C1 segment of cervical spinal cord (tissue), 14 donors: ENCODE measurements at regions not wholly inside any gene's neighbourhood (a gene's known extent, or its start where the extent isn't known, plus 50 kb on each side); places are given as distances from the start of the nearest gene placed in this dataset.

Experiments used
- DNase-seq, 14 donors: peaks; one replicate each; lab custom pipeline; 2025; lab: John Stamatoyannopoulos, UW

DNA sequence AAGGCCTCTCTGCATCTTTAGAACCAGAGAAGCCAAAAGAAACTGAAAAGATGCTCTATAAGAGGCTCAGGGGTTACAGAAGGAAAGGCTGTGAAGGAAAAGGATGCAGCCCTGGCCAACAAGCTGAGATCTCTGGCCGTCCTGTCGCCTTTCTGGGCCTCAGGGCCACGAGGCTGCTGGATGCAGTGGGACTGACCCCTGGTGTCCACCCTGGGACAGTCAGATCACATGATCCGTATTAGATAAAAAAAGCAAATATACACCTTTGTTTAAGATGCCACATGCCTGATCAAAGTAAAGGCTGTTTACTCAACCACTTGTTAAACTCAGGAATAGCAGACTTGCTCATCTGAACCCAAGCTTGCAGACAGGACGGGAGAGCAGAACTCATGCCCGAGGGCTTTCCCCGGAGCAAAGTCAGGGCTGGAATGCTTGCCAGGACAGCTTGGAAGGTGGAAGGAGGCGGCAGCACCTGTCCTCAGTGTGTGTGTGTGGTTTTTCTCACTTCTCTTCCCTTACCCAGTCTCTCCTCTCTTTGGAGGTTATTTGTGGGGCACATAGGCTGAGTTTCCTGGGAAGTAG lies 206.5 kb upstream of the TSHZ3 start:
- DNase-seq: no peak

DNA sequence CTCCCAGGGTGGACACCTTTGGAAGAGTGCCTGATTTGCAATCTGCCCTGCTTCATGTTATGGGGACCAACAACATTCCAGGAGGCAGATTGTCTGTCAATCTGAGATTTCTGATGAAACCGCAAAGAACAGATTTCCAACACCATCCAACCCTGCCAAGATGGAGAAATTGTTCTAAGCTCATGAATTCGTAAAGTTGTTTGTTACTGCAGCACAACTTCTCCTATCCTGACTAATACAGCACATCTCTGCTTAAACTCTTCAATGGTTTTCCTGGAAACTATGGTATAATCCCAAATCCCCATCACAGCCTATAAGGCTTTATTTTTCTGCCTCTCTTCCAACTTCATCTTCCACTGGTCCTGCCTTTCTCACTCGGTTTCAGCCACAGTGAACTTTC lies 210.3 kb upstream of the TSHZ3 start:
- no peak for DNase-seq

DNA sequence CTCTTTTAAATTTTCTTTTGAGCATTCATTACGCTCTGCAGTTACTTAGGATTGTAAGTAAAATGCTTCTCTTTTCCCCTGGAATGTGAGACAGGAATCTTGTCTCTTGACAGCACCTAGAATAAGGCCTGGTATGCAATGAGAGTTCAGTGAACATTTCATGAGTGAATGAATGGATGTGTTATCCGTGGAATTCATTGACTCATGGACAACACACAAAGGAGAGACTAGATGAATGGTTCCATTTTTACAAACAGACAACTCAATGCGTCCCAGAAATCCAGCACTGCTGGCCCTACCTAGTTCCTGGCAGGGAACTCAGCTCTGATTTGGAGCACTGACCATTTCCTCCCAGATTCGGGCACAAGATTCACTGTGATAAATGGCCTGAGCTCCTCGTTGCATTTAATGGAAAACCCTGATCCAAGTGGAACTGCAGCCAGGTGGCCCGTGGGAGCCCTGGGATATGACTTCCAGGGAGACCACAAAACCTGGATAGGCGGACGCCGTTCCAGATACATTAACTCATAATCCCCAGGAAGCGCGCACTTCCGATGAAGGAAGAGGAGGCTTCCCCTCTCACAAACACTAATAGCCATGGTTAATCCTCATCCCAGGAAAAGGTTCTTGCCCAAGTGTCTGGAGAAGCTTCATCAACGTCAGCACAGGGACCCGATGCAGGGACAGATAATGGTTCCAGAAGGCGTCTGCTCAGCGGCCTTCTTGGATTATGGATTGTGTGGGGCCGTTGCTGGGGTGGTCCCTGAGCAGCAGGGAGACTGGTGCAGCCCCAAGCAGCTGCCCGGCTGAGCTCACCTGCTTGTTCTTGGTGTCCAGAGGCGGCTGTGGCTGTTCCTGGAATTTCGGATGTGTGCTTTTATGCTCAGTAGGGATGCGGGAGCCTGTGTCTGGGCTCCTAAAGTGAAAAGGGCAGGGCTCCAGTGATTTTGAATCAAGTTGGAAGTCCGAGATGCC lies 211.1 kb upstream of the TSHZ3 start:
- peak in 3 of 14 donors; percentile 2 to 23 (median 4) for DNase-seq

DNA sequence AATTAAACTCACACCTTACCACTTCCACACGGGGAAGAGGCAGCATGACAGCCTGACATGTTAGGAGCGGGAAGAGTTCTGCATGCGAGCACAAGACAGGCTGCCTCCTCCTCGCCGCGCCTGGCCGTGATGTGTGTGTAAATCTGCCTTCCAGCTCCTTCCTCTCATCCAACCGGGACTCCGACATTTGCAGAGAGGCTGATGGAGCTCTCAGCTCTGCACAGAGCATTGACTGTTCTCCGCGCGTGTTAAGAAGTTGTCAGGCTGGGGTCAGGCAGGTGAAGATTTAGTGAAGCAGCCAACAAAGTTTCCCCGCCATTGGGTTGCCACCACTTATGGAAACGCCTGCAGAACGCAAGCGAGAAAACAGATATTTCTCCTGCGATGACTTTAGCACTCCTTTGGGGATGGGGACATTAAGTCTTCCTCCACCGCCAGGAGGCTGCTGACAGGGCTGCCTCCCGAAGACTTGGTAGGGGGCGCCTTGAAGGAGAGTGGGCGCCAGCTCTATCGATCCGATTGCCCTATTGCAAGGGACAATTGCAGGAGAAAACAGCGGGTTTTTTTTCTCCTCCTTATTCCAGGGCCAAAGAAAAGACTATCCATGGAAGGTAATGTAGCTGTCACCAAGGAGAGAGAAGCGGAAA lies 213.9 kb upstream of the TSHZ3 start:
- no peak for DNase-seq

DNA sequence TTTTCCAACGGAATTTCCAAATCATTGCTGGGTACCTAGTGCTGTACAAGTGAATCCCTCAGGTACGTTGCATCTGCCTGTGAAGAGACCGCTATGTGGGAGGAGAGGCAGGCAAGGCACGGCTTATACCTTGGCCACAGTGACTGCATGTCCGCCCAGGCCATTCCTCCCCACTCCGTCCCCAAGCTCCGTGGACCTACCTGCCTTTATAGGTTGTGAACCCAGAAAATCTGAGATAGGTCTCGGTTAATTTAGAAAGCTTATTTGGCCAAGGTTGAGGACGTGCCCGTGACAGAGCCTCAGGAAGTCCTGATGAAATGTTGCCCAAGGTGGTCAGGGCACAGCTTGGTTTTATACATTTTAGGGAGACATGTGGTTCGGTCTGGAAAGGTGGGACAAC lies 218.5 kb upstream of the TSHZ3 start:
- DNase-seq: no peak

DNA sequence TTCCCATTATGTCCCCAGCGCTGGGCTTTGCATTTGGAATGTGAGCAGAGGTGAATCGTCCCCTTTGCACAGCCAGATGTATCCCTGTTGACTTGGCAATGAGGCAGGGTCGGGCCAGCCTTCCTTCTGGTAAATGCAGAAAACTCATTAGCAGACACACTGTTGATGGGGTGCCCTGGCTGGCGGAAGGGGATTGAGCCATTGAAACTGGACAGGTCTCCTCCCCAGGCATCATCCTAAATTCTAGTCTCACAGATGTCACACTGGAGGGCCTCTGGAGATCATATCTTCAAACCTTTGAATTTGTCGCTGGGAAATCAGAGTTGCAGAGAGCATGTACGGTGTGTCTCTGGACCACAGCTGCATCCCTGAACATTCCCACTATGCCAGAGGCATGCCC lies 219.5 kb upstream of the TSHZ3 start:
- no peak for DNase-seq

DNA sequence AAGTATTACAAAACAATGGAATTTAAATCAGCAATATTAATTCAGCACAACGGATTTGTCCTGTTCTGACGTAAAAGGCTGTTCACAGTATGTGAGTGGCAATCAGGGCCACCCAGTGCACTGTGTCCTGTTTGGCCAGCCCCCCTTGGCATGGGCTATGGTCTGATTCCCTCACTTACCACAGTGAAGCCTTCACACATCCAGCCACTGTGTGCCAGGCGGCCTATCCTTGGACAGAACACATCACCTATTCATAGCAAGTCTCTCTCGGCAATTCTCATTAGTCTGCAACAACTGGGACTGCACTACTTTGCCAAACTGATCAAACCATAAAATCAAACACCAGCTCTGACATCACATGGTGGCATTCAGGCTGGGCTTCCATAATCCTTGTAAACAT lies 221.5 kb upstream of the TSHZ3 start:
- DNase-seq: peak in 1 of 14 donors; percentile 17

DNA sequence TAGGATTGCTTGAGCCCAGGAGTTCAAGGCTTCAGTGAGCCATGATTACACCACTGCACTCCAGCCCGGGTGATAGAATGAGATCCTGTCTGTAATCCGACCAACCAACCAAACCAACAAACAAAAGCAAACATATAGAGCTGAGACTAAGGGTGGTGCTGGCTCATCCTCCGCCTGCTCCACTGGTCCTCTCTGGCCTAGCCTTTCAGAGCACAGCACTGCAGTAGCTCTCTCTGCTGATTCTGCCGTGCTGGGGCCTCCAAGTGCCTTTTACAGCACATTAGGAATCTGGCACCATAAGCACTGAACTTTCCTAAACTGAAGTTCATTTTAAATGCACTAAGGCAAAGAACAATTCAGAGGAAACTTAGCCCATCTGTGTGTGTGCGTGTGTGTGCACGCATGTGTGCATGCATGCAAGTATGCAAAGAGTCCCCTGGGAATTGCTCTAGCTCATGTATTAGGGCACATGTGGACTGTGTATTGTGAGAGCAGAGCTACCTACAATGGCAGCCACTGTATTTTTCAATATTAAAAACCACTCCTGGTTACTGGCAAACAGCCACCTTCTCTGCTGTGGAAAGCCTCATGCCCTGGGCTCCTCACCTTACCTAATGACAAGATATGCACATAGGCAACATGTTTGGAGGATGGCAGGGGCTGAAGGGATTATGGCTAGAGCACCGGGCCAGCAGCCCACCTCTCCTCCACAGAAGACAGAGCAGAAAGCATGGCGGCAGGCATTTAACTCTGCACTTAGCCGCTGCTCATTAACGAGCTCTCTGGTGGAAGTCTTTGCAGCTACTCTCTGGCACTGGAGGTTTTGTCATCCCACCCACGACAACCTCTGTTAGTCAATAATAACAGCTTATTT lies 223.1 kb upstream of the TSHZ3 start:
- DNase-seq: no peak

DNA sequence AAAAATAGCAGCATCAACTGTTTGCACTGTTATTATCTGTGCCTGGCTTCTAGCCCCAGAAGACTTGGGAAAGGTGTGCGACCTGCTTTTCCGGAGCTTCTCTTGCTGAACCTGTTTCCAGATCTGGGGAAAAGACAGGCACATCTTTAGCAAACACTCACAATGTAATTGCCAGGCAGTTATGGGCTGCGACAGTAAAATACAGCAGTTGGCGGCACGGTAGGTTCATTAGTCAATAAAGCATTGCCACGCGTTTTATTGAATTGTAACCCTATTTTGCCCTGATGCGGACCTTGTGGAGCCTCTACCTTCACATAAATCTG lies 223.7 kb upstream of the TSHZ3 start:
- DNase-seq: no peak

DNA sequence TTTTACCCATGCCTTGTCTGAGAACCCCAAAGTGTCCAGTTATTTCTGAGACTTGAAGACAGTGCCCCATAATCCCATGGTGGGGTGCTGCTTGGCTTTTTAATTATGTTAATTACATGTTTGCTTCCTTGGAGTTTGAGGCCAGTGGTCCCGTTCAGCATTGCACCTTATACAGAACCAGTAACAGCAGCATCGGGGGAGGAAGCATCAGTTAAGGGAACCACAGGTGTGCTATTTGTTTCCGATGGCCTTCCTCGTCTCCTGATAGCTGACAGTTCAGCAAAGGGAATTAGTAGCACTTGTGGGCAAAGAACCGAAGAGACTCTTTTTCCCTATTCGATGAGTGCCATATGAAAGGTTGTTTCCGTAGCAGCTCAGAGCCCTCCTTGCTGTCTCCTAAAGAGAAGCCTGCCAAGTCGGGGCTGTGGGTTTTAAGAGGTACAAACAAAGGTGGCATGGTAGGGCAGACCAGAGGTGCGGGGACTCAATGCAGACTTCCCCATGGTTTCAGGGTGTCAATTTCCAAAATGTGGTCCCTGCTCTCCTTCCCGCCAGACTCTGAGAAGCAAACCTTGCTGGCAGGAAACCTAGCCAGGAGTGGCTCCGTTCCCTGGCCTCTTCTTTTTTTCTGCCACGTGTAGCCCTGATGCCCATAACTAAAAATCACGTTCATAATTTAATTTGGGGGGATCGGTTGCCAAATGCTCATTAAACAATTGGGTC lies 225.2 kb upstream of the TSHZ3 start:
- DNase-seq: no peak

DNA sequence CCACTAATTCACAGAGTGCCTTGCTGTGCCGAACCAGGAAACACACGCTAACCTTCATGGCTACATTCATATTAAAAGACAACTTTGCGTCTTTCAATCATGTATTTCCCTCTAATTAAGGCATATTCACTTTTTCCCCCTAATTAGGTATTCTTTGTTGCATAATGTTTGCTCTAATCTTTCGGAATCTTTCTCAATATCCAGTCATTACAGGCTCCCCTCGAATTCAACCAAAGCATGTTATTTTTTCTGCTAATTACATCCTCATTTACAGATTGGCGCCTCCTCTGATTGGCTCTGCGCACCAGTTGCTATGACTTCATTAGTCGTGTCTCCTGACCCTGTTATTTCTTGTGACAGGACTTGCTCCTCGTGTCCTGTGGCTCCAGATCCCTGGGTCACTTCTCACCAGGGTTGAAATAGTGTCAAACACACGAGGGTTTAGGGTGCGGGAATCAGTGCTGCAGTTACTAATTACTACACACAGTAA lies 226.7 kb upstream of the TSHZ3 start:
- no peak for DNase-seq

DNA sequence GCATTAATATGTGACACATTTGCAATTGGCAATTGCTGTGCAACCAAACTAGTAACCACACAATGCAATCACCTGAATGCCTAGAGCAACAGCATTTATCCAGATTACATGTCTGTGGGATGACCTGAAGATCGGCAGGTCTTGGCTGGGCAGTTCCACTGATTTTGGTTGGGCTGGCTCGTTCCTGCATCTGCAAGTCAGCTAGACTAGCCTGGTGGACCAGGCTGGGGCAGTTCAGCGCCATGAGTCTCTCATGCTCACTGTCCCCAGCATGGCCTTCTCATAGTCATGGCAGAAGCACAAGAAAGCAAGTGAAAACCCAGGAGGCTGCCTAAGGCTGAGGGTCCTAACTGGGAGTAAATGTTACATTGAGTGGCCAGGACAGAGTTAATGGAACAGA lies 229.1 kb upstream of the TSHZ3 start:
- no peak for DNase-seq

DNA sequence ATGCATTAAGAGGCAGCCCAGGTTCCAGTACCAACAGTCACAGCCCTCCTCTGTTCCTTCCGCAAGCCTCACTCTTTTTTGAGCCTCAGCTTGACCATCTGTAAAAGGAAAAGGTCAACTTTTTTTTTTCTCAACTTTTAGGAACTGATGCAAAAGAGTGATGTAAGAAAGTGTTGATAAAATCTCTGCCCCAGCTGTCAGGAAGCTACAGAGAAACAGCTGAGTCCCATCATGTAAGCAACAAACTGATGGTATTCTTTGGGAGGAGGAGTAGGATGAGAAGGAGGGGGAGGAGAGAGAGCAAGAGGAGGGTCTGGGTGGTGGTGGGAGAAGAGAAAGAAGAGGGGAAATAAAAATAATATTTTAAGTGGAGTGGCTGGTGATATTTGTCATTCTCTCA lies 233.9 kb upstream of the TSHZ3 start:
- no peak for DNase-seq

DNA sequence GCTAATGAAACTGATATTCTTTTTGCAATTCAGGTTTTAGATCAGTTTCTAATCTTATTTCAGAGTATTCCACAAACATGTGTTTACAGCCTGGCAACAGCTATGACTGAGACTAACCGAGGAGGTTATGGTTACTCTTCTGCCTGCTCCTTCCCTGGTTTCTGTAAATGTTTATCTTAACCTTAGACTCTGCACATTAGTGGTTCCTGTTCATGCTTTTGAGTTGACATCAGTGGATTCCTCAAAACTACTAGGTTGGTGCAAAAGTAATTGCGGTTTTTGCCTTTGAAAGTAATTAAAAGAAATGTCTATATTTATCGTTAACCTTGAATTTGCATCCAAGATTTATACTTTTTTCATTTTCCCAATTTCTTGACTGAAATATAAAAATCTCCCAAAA lies 237.0 kb upstream of the TSHZ3 start:
- DNase-seq: no peak

DNA sequence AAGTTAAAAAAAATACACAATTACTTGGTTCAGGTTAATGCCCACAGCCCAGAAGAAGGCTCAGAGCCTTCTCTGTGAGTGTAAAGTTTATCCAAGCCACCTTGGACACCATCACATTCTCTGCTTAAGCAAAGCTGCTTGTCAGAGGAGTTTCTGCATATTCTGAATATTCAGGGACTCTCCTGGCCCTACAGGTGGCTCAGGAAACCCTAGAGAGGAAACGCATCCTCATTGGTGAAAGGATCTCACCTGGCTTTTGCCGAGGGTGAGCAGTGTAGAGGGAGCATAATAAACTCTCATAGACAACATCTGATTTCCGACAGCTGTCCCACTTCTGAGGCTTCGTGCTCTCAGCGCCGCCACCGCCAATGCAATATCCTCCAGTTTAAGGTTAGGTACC lies 239.9 kb upstream of the TSHZ3 start:
- no peak for DNase-seq

DNA sequence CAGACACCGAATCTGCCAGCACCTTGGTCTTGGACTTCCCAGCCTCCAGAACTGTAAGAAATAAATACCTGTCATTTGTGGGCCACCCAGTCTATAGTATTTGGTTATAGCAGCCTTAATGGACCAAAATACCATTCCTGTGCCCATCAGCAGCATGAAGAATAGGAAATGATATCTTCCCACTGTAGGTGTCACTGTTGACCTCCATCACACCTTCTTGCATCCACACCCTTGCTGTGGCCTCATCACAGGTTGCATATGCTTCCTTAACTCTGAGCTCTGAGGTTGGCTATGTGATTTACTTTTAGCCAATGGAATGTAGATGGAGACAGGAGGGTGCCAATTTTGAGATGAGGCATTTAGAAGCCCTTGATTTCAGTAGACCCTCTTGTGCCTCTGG lies 242.0 kb upstream of the TSHZ3 start:
- DNase-seq: no peak

DNA sequence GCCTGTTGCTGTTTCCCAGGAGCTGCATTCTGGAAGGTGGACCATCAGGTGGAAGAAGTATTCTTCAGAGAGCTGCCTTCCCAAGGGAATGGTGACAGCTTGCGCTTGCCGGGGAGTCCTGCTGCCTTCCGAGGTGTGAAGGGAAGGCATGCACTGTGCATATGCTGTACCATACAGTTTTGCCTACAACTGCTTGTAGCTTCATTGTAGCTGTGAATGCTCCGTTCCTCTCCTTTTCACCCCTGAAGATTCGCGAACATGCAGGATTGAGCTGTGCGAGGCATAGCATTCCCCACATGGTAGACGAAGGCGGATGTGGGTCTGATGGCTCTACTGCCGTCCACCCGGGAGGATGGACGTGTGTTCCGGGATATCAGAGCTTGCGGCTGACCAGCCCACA lies 243.2 kb upstream of the TSHZ3 start:
- DNase-seq: no peak

DNA sequence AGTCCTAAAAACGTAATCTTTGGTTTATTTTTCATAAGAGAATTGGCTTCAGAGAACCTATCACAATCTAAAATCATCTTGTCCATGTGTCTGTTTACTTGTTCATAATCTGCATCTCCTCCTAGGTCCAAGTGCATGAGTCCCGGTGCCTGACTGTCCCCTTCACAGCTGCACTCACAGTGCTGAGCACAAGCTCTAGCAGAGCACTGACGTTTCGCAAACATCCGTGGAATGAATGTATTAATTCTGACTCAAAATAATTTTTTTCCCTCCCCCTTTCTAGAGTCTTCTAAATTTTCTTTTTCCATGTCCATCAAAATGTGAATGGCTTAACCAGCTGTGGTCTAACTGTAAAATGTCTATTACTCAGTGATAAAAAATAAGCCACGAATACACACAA lies 245.5 kb upstream of the TSHZ3 start:
- DNase-seq: no peak

DNA sequence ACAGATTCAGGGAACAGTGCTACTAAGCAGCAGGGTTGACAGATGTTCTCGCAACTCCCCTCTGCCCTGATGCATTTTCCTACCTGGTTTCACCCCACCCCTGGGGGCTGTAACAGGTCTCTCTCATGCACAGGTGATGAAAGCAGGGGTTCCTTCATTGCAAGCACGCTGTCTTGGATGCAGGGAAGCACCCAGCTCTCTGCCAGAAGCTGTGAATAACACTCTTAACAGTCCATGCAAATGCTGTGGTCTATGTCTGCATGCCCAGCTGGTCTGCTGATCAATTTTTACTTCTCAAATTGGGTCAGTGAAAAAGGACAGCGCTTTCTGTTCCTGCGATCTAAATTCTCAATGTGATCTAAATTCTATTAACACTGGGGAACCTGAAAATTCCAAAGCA lies 246.3 kb upstream of the TSHZ3 start:
- DNase-seq: no peak

DNA sequence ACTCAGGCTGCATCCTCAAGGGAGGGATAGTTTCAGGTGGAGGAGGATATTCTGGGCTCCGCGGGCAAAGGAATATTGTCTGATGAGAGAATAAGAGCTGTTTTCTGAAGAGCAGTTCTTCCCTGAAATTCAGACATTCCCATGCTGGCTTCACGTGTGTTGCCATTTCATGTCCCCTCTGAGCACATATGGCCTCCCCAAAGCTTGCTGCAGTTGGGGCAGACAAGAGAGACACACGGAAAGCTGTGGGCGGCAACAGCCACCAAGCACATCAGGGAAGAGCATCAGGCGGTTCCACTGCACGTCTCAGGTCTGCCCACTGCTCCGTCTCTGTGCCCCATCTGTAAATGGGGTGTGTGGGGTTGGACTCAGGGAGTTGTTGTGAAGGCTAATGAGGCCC lies 247.5 kb upstream of the TSHZ3 start:
- no peak for DNase-seq

DNA sequence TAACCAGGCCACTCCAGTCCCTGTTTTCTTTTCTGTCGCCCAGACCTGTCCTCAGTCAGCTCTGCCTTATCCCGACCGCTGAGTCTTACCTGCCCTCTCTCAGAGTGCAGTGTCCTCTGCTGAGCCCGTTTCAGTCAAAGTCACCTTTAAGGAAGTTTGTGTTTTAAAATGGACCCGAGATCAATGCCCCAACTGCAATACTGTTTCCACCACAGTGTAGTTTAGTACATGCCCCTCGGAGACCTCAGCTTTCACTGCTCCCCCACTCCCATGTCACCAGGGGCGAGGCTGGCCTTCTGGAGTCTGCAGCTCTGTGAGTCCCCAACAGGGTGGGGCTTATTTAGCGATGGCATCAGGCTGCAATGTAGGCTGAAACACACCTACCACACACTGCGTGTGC lies 248.4 kb upstream of the TSHZ3 start:
- DNase-seq: no peak
